C1 segment of cervical spinal cord (tissue), 14 donors: ENCODE measurements at regions not wholly inside any gene's neighbourhood (a gene's known extent, or its start where the extent isn't known, plus 50 kb on each side); places are given as distances from the start of the nearest gene placed in this dataset.
"Not testable (repeated sequence)": the region's sequence is repeated elsewhere in the genome, so short reads cannot be mapped to it uniquely, and the experiment has no call there.

Experiments
- DNase-seq, 14 donors: peaks; one replicate each; lab custom pipeline; 2025; lab: John Stamatoyannopoulos, UW

DNA sequence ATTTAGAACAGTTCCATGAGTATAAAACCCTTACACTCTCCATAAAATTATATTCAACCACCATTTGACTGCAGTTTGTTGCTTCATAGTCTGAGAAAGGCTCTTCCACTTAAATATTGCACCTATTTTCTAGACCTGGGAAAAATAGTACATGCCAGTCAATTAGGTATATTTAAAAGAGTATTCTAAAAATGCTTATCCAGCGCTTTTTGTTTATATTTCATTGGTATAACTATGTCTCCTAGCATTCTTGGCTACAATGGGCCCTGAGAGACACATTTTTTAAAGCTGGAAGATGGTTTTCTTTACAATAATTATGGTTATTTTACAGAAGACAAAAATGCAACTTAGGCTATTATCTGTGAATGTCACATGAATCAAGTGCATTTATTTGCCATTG is 439.4 kb downstream of the KCNJ18 start:
- DNase-seq, result no peak

DNA sequence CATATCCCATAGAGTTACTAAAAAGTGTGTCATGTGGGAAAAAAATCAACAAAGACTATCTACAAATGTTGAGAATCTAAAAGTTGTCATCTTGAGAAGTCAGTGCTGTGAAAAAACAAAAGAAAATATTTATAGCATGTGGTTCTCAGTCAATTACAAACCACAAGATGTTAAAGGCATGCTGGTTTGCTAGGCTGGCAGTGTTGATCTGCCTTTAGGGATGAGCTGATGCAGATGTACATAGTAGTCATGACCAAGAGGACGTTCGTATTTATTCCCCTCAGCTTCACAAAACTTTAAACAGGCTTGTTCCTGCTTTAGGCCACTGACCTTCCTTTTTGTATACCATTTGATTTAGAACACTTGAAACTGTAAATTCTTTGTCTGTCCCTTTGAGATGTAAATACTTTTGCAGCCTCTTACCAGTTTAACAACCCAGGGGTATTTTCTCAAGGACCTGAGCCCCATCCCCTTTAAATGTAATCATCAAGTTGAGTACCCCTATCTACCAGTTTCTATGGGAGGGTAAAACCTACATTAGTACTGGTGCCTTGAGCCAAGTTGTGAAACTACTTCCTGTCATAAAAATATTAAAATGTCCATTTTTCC is 446.6 kb downstream of the KCNJ18 start:
- no peak for DNase-seq

DNA sequence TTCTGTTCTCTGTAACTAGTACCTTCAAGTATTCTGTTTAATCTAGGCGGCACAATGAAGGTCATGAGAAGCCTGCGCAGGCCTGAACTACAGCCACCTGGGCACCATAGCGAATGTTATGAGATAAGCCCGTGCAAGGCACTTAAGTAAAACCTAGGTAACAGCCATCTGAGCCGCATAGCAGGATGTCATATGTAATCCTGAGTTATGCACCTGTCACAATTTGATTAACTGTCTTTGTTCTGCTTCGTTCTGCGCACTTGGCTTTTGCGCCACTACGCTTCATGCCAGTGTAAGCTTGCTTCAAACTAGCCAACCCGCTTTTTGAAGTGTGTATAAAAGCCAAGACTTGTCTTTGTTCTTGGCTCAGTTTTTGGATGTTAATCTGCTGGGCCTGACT is 449.8 kb downstream of the KCNJ18 start:
- peak in 1 of 14 donors; percentile 91 for DNase-seq

DNA sequence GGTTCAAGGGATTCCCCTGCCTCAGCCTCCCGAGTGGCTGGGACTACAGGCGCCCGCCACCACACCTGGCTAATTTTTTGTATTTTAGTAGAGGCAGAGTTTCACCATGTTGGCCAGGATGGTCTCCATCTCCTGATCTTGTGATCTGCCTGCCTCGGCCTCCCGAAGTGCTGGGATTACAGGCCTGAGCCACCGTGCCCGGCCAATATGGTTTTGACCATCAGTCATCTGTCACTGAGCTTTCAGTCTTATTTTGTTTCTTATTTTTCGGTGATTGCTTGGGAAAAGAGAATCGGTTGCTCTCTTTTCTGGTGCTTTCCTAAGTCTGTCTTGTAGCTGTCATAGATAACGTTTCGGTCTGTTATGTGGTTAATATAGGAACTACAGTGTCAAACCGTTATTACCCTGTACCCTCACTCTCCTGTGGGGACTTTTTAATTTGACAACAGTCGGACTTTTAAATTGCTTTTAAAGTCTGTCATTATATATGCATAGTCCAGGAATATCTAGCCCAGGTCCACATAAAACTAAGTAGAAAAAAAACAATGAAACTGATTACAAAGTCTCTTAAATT is 453.4 kb downstream of the KCNJ18 start:
- no peak for DNase-seq

DNA sequence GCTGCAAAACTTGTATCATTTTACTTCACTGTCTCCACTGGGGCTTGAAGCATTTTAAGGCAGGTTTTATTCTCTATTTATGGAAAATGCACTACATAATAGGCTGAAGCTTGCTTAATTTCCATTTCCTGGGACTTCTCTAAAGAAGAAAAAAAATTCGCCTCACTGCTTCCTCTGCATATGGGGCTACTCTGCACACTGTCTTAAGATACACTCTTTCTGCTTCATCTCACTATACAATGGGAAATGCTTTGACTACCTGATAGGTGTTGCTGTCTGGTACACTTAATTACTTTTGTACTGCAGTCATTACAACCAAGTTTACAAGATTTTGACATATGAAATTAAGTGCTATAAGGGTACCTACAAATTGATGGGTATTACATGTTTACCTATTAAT is 466.0 kb downstream of the KCNJ18 start:
- DNase-seq, result no peak

DNA sequence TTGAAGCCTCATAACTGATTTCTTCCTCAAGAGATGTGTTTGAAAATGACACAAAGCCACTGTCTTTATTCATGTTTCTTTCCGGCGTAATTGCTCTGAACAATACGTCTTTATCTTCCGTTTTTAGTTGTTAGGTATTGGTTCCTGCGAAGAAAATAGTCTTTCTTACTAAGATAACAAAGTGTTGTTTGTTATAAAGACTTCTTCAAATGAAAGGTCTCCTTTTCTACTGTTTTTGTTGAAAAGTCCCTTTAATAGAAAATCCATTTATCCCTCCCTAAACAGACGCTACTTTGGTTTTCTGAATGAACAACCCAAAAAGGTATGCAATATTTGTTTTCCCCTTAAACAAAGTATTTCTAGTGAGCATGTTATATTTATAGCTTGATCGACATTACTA is 469.1 kb downstream of the KCNJ18 start:
- no peak for DNase-seq

DNA sequence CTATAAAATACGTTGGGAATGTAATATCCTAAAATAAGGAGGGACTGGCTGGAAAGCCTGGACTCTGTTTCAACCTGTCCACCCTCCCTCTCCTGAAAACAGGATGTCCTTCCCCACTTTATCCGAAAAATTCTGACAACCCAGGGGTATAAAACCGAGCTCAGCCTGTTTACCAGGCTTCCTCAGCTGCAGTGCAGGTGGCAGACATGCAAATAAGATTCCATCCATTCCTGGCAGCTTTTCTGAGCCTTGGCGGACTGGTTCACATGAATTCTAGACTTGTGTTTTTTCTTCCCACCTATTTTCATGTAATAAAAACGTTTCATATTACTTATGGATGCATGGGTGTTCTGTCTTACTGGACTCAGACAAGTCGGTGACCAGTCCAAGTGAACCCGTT is 479.3 kb downstream of the KCNJ18 start:
- no peak for DNase-seq

DNA sequence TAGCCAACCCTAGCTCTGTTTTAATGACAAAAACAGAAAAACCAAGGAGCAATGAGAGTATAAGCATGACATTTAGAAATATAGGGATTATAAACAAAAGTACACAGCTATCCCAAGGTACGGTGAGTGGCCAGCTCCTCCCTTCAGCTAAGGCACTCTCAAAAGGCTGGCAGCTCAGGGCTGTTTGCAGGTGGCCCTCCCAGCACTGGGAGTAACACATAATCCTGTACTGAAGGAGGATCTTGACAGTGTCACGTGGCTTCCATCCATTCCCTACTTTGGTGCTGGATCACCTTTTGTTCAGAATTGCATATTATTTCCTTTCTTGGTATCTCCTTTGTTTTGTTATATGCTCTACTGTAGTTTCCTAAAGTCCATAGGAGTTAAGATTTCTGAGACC is 500.8 kb downstream of the KCNJ18 start:
- DNase-seq, result no peak

DNA sequence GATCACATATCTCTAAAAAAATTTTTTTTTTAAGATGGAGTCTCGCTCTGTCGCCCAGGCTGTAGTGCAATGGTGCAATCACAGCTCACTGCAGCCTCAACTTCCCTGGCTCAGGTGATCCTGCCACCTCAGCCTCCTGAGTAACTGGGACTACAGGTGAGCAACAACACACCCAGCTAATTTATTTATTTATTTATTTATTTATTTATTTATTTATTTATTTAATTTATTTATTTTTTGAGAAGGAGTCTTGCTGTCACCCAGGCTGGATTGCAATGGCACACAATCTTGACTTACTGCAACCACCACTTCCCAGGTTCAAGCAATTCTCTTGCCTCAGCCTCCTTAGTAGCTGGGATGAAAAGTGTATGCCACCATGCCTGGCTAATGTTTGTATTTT is 507.9 kb downstream of the KCNJ18 start:
- DNase-seq, result not testable (repeated sequence)

DNA sequence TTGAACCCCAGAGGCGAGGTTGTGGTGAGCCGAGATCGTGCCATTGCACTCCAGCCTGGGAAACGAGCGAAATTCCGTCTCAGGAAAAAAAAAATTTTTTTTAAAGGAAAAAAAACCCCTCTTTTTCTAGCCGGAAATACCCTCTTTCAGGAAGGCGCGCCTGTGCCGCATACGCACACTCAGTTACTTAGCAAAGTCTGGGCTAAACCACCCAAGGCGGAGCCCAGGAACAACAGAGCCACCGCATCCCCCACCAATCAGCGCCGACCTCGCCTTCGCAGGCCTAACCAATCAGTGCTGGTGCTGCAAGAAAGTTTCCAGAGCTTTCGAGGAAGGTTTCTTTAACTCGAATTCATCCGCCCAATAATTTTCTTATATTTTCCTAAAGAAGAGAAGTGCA is 510.4 kb downstream of the KCNJ18 start:
- DNase-seq, result no peak

DNA sequence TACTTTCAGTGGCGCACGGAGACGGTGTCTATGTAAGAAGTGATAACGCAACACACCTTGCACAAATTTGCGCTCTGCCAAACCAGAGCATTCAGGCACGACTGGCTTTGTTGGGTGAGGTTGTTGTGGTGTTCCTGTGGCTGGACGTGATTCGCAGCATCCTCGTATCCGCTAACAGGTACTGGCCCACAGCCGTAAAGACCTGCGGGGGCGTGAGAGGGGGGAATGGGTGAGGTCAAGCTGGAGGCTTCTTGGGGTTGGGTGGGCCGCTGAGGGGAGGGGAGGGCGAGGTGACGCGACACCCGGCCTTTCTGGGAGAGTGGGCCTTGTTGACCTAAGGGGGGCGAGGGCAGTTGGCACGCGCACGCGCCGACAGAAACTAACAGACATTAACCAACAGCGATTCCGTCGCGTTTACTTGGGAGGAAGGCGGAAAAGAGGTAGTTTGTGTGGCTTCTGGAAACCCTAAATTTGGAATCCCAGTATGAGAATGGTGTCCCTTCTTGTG is 510.9 kb downstream of the KCNJ18 start:
- no peak for DNase-seq

DNA sequence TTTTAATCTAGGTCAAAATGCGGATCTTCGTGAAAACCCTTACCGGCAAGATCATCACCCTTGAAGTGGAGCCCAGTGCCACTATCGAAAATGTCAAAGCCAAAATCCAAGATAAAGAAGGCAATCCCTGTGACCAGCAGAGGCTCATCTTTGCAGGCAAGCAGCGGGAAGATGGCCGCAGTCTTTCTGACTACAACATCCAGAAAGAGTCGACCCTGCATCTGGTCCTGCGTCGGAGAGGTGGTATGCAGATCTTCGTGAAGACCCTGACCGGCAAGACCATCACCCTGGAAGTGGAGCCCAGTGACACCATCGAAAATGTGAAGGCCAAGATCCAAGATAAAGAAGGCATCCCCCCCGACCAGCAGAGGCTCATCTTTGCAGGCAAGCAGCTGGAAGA is 511.8 kb downstream of the KCNJ18 start:
- not testable (repeated sequence) for DNase-seq

DNA sequence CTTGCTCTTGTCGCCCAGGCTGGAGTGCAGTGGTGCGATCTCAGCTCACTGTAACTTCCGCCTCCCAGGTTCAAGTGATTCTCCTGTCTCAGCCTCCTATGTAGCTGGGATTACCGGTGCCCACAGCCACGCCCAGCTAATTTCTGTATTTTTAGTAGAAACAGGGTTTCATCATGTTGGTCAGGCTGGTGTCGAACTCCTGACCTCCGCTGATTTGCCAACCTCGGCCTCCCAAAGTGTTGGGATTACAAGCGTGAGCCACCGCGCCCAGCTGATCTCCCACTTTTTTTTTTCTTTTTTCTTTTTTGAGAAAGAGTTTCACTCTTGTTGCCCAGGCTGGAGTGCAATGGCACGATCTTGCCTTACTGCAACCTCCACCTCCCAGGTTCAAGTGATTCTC is 517.9 kb downstream of the KCNJ18 start:
- DNase-seq, result not testable (repeated sequence)

DNA sequence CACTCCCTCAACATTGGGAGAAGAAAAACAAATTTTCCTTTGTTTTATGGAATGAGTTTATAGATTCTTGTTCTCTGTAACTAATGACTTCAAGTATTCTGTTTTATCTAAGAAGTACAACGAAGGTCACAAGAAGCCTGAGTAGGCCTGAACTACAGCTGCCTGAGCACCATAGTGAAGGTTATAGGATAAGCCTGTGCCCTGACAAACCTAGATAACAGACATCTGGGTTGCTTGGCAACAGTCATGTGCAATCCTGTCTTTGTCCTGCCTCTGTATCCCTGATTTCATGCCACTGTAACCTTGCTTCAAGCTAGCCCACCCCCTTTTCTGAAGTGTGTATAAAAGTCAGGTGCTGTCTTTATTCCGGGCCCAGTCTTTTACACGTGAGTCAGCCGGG is 520.8 kb downstream of the KCNJ18 start:
- not testable (repeated sequence) for DNase-seq

DNA sequence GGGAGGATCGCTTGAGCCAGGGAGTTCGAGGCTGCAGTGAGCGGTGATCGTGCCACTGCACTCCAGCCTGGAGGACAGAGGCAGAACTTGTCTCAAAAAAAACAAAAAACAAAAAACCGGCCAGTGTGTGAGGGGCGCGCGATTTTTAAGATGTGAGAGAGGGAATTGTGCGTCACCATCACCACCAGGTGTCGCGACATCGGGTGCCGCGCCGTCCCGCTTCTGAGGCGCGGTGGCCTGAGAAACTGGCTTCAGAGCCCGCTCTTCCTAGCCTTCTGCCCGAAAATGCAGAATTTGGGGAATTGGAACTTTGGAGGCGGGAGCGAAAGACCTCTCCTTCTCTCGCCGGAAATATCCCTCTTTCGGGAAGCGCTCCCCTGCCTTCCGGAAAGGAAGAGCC is 524.8 kb downstream of the KCNJ18 start:
- no peak for DNase-seq

DNA sequence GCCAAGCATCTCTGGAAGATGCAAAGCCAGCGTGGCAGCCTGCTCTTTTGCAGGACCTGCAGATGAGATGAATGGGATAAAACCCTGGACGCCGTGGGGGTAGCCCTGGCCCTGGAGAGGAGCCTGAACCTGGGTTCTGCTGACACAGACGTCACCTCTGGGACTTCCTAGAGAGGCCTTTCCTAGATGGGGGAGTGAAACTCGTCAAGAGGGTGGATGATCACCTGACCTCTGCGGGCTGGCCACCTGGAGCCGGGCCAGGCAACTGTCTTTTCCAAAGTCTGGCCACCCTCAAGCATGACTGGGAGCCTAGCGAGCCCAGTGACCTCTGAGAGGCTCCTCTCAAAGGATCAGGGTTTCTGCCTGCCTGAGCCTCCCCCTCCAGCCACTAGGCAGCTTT is 529.0 kb downstream of the KCNJ18 start:
- no peak for DNase-seq

DNA sequence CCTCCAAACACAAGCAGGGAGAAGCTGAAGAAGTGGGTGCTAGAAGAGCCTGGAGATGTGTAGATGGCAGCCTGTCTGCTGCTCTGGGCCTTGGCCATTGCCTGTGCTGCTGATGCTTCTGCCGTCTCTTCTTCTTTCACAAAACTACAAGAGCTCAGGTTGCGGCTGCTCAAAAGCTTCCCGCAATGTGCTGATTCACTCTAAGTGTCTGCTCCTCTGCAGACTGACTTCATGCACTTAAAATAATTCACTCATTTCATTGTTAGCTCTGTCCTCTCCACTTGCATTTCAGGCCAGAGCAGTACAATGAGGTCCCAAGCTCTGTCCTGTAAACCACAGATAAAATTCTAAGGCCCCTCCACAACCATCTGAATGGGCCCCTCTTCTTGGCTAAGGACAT is 534.2 kb downstream of the KCNJ18 start:
- not testable (repeated sequence) for DNase-seq

DNA sequence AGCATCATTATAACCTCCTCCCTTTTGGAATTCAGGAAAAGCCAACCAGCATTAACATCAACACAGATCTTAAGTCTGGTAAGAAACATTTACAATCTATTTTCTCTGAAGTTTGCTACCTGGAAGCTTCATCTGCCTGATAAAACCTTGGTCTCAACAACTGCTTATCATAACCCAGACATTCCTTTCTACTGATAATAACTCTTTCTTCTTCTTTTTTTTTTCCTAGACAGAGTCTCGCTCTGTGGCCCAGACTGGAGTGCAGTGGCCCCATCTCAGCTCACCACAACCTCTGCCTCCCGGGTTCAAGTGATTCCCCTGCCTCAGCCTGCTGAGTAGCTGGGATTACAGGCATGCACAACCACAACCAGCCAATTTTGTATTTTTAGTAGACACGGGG is 534.6 kb downstream of the KCNJ18 start:
- not testable (repeated sequence) for DNase-seq

DNA sequence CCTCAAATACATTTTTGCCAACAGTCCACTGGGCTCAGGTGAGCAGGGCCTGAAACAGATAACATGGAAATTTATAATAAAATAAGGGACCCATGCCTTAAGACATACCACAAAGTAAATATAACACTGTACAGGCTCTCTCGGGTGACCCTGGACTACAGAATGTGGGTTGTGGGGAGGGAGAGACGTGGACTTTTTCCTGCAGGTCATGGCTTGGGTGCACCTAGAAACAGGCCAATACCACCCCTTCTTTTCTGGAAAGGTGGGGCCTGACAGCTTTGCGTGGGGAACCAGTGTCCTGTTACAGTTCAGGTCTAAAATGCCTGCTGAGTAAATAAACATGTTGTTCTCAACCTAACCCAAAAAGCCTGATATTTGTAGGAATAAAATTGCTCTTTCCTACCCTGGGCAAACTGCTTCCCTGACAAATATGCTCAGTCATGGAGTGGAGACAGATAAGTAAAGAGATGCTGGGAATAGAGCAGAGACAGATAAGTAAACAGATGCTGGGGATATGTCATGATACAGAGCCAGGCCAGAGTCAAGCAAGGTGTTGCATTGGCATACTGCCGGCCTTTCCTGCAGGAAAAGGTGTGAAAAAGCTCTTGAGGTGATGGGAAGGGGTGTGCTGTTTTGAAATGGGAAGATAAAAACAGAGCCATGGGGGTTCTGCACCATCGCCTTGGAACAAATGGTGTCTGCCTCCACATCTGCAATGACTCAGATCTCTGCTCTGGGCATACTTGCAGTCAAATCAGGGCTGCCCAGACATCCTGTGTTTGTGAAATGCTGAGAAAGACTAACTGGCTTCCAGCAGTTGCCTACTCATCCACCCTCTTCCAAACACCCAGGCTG is 535.6 kb downstream of the KCNJ18 start:
- not testable (repeated sequence) for DNase-seq

DNA sequence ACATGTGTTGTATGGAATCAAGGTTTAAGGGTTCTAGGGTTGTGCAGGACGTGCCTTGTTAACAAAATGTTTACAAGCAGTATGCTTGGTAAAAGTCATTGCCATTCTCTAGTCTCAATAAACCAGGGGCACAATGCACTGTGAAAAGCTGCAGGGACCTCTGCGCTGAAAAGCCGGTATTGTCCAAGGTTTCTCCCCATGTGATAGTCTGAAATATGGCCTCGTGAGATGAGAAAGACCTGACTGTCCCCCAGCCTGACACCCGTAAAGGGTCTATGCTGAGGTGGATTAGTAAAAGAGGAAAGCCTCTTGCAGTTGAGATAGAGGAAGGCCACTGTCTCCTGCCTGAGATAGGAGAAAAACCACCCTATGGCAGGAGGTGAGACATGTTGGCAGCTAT is 537.5 kb downstream of the KCNJ18 start:
- DNase-seq, result not testable (repeated sequence)

DNA sequence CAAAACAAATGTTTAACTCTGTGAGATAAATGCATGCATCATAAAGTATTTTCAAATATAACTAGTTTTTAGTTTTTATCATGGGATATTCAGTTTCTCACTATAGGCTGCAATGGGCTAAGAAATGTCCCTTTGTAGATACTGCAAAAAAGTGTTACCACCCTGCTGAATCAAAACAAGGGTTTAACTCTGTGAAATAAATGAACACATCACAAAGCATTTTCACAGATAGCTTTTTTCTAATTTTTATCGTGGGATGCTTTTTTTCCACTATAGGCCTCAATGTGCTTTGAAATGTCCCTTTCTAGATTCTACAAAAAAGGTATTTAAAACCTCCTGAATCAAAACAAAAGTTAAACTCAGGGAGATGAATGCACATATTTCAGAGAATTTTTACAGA is 541.1 kb downstream of the KCNJ18 start:
- DNase-seq, result no peak

DNA sequence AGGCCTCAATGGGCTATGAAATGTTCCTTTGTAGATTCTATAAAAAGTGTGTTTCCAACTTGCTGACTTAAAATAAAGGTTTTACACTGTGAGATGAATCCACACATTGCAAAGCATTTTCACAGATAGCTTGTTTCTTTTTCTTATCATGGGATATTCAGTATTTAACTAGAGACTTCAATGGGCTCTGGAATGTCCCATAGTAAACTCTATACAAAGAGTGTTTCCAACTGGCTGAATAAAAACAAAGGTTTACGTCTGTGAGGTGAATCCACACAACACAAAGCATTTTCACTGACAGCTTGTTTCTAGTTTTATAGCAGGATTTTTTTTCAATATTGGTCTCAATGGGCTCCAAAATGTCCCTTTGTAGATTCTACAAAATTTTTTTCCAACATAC is 550.1 kb downstream of the KCNJ18 start:
- no peak for DNase-seq

DNA sequence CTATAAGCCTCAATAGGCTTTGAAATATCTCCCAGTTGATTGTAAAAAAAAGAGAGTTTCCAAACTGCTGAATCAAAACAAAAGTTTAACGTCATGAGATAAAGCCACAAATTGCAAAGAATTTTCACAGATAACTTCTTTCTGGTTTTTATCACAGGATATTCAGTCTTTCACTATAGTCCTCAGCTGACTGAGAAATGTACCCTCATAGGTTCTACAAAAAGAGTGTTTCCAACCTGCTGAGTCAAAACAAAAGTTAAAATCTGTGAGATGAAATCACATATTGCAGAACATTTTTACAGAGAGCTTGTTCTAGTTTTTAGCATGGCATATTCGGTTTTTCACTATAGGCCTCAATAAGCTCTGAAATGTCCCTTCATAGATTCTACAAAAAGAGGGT is 559.2 kb downstream of the KCNJ18 start:
- no peak for DNase-seq
